PC-9 (cell line): ENCODE measurements at regions not wholly inside any gene's neighbourhood (a gene's known extent, or its start where the extent isn't known, plus 50 kb on each side); places are given as distances from the start of the nearest gene placed in this dataset.

ENCODE experiments used
- BruUV-seq: library from RNA; stranded (reverse); fragments of 400-500 nt; replicated peaks from 2 replicates; lab custom pipeline; 2021; lab: Mats Ljungman, UMichigan
- CTCF ChIA-PET: fragments of 300-600 bp; sonication (Branson Sonifier 250); formaldehyde crosslinking; loops from one replicate; lab custom pipeline; 2022; ENCODE audit warnings: antibody characterized with exemption; lab: Charles Lee
- POLR2A ChIA-PET: fragments of 300-600 bp; sonication (Branson Sonifier 250); formaldehyde crosslinking; loops from one replicate; lab custom pipeline; 2022; ENCODE audit warnings: antibody characterized with exemption; ENCODE audit not compliant: unreplicated experiment; lab: Charles Lee
- DNase-seq, 2 experiments: peaks; one replicate each; pipeline versions ENCODE4 v3.0.0 to v3.0.0-alpha.2; 2015 to 2022; ENCODE audit warnings: mixed read lengths in 1 of 2
- H2AFZ ChIP-seq: fragments of 200-600 bp; sonication (generic); 2 replicates; pipeline ENCODE4 v1.8.1; 2017; ENCODE audit warnings: antibody characterized with exemption
- H3F3A ChIP-seq: fragments of 200-600 bp; sonication (generic); 2 replicates; pipeline ENCODE4 v1.8.1; 2017; ENCODE audit warnings: antibody characterized with exemption, mild to moderate bottlenecking, low read depth; ENCODE audit not compliant: insufficient read depth
- H3K27ac ChIP-seq: fragments of 200-600 bp; sonication (generic); 2 replicates; pipeline ENCODE4 v1.6.1; 2016; ENCODE audit warnings: mixed run types
- H3K27me3 ChIP-seq: fragments of 200-600 bp; sonication (generic); 2 replicates; pipeline ENCODE4 v1.6.1; 2016; ENCODE audit warnings: low read depth, mixed run types; ENCODE audit not compliant: insufficient read depth
- H3K36me3 ChIP-seq: fragments of 200-600 bp; sonication (generic); 2 replicates; pipeline ENCODE4 v1.6.1; 2016; ENCODE audit warnings: low read depth, mixed run types
- H3K4me1 ChIP-seq: fragments of 200-600 bp; sonication (generic); replicated peaks from 2 replicates; pipeline ENCODE4 v1.6.1; 2016; ENCODE audit warnings: mixed run types; ENCODE audit not compliant: insufficient read depth
- H3K4me2 ChIP-seq: fragments of 200-600 bp; sonication (generic); 2 replicates; pipeline ENCODE4 v1.6.1; 2017; ENCODE audit warnings: mixed run types
- H3K4me3 ChIP-seq: fragments of 200-600 bp; sonication (generic); 2 replicates; pipeline ENCODE4 v1.6.1; 2016; ENCODE audit warnings: mixed run types
- H3K79me2 ChIP-seq: fragments of 200-600 bp; sonication (generic); 2 replicates; pipeline ENCODE4 v1.6.1; 2017; ENCODE audit warnings: low read depth, mixed run types
- H3K9me2 ChIP-seq: fragments of 200-600 bp; sonication (generic); 2 replicates; pipeline ENCODE4 v1.8.1; 2017; ENCODE audit warnings: mild to moderate bottlenecking; ENCODE audit not compliant: insufficient read depth
- H3K9me3 ChIP-seq: fragments of 200-600 bp; sonication (generic); 2 replicates; pipeline ENCODE4 v1.8.1; 2016; ENCODE audit warnings: low read depth; ENCODE audit not compliant: insufficient read depth
- H4K20me1 ChIP-seq: fragments of 200-600 bp; sonication (generic); 2 replicates; pipeline ENCODE4 v1.8.1; 2017; ENCODE audit not compliant: insufficient read depth
- CTCF ChIP-seq: fragments of 200-600 bp; sonication (generic); conservative IDR thresholded peaks from 2 replicates; pipeline ENCODE4 v1.6.1; 2017; ENCODE audit warnings: mixed run types, antibody characterized with exemption, mild to moderate bottlenecking, moderate library complexity
- EZH2 ChIP-seq: fragments of 200-600 bp; sonication (generic); IDR thresholded peaks from 2 replicates; pipeline ENCODE4 v1.8.0; 2017; ENCODE audit warnings: antibody characterized with exemption, low read depth
- intact Hi-C: fragments of 100-400 bp; cut with micrococcal nuclease; formaldehyde crosslinking; loops from one replicate; pipeline ENCODE4 v1.10.0; 2022; ENCODE audit not compliant: unreplicated experiment

- BruUV-seq = no TSS peak
- no peaks in the 10 kb centered on the region for H3K4me1 ChIP-seq
- H3K4me2 ChIP-seq = no peak overlapping the region
- no peaks in the 10 kb centered on the region for H3K36me3 ChIP-seq
- CTCF ChIA-PET = no interaction called here
- H3K27ac ChIP-seq = no peak overlapping the region
- no peaks in the 10 kb centered on the region for H3K9me3 ChIP-seq
- no peaks in the 10 kb centered on the region for H3F3A ChIP-seq
- no peaks in the 10 kb centered on the region for H3K79me2 ChIP-seq
- no peak for TF ChIP-seq EZH2
- no peak for TF ChIP-seq CTCF
- no peak overlapping the region for H3K4me3 ChIP-seq
- no peak for DNase-seq
- intact Hi-C loops = no loop called here
- 0 out of 2 replicates have a peak, but pooled peaks cover 5% of the 10 kb centered on the region for H4K20me1 ChIP-seq
- H3K9me2 ChIP-seq = no peaks in the 10 kb centered on the region
- POLR2A ChIA-PET = interaction anchor here (0.7 kb wide), 1 partner anchor 23 kb away, joined by 7 read pairs; no protein-coding TSS in a partner anchor
- H2AFZ ChIP-seq = no peak overlapping the region
- H3K27me3 ChIP-seq = no peaks in the 10 kb centered on the region
Observed at GRCh38 chr7:53415816-53416215, 380.4 kb downstream of the POM121L12 start.

- no TSS peak for BruUV-seq
- no peaks in the 10 kb centered on the region for H3K9me2 ChIP-seq
- DNase-seq = no peak
- H3K4me3 ChIP-seq = no peak overlapping the region
- H3K27ac ChIP-seq = no peak overlapping the region
- CTCF ChIA-PET = no interaction called here
- H4K20me1 ChIP-seq = 0 out of 2 replicates have a peak, but pooled peaks cover 5% of the 10 kb centered on the region
- POLR2A ChIA-PET = no interaction called here
- H3K36me3 ChIP-seq = no peaks in the 10 kb centered on the region
- TF ChIP-seq CTCF (no peak), EZH2 (no peak)
- H2AFZ ChIP-seq = no peak overlapping the region
- intact Hi-C loops = no loop called here
- no peak overlapping the region for H3K4me2 ChIP-seq
- H3F3A ChIP-seq = no peaks in the 10 kb centered on the region
- no peaks in the 10 kb centered on the region for H3K4me1 ChIP-seq
- H3K27me3 ChIP-seq = no peaks in the 10 kb centered on the region
- H3K79me2 ChIP-seq = no peaks in the 10 kb centered on the region
- no peaks in the 10 kb centered on the region for H3K9me3 ChIP-seq
Observed at GRCh38 chr7:53418834-53419482, 383.5 kb downstream of the POM121L12 start.

- BruUV-seq = no TSS peak
- no peaks in the 10 kb centered on the region for H3F3A ChIP-seq
- H3K27ac ChIP-seq = no peak overlapping the region
- no peaks in the 10 kb centered on the region for H3K4me1 ChIP-seq
- 0 out of 2 replicates have a peak, but pooled peaks cover 3% of the 10 kb centered on the region for H3K27me3 ChIP-seq
- no peaks in the 10 kb centered on the region for H3K9me2 ChIP-seq
- H3K36me3 ChIP-seq = no peaks in the 10 kb centered on the region
- H2AFZ ChIP-seq = no peak overlapping the region
- TF ChIP-seq CTCF (no peak), EZH2 (no peak)
- ChIA-PET POLR2A (no interaction called here), CTCF (no interaction called here)
- no peak for DNase-seq
- intact Hi-C loops = no loop called here
- H4K20me1 ChIP-seq = 0 out of 2 replicates have a peak, but pooled peaks cover 5% of the 10 kb centered on the region
- H3K4me3 ChIP-seq = no peak overlapping the region
- H3K9me3 ChIP-seq = no peaks in the 10 kb centered on the region
- no peak overlapping the region for H3K4me2 ChIP-seq
- H3K79me2 ChIP-seq = no peaks in the 10 kb centered on the region
Observed at GRCh38 chr7:53420550-53420949, 385.1 kb downstream of the POM121L12 start.
